HG03060 (cell line): ENCODE measurements at regions not wholly inside any gene's neighbourhood (a gene's known extent, or its start where the extent isn't known, plus 50 kb on each side); places are given as distances from the start of the nearest gene placed in this dataset.
"Not testable (repeated sequence)": the region's sequence is repeated elsewhere in the genome, so short reads cannot be mapped to it uniquely, and the experiment has no call there.

Experiments used
- ATAC-seq: cut with Tn5 transposase; IDR thresholded peaks from one replicate; pipeline ENCODE4 v1.9.1; 2021; ENCODE audit warnings: low read depth, moderate number of reproducible peaks; ENCODE audit not compliant: unreplicated experiment

GRCh38 chr5:124954784-124955183, 208.3 kb upstream of the ZNF608 start:
- ATAC-seq, result no peak

GRCh38 chr5:124956471-124957029, 210.1 kb upstream of the ZNF608 start:
- no peak for ATAC-seq

GRCh38 chr5:124957063-124957462, 210.6 kb upstream of the ZNF608 start:
- no peak for ATAC-seq

- ATAC-seq, result no peak
Observed at GRCh38 chr5:124960266-124960665, 213.8 kb upstream of the ZNF608 start.

GRCh38 chr5:124961521-124961920, 215.1 kb upstream of the ZNF608 start:
- no peak for ATAC-seq

- no peak for ATAC-seq
Observed at GRCh38 chr5:124962111-124962510, 215.7 kb upstream of the ZNF608 start.

GRCh38 chr5:124962735-124963134, 216.3 kb upstream of the ZNF608 start:
- ATAC-seq, result no peak

- no peak for ATAC-seq
Observed at GRCh38 chr5:124963236-124963919, 216.9 kb upstream of the ZNF608 start.

GRCh38 chr5:124966741-124967140, 220.3 kb upstream of the ZNF608 start:
- not testable (repeated sequence) for ATAC-seq

GRCh38 chr5:124970381-124970780, 223.9 kb upstream of the ZNF608 start:
- not testable (repeated sequence) for ATAC-seq

GRCh38 chr5:124972703-124973102, 226.3 kb upstream of the ZNF608 start:
- no peak for ATAC-seq

GRCh38 chr5:124973661-124974060, 227.2 kb upstream of the ZNF608 start:
- no peak for ATAC-seq

- no peak for ATAC-seq
Observed at GRCh38 chr5:124976086-124976485, 229.6 kb upstream of the ZNF608 start.

- no peak for ATAC-seq
Observed at GRCh38 chr5:124979251-124979650, 232.8 kb upstream of the ZNF608 start.

GRCh38 chr5:124980163-124980941, 233.9 kb upstream of the ZNF608 start:
- ATAC-seq, result peak; percentile 94

GRCh38 chr5:124981901-124982300, 235.5 kb upstream of the ZNF608 start:
- ATAC-seq, result no peak

GRCh38 chr5:124986170-124986569, 239.7 kb upstream of the ZNF608 start:
- ATAC-seq, result no peak

GRCh38 chr5:124986667-124987066, 240.2 kb upstream of the ZNF608 start:
- ATAC-seq, result no peak

- not testable (repeated sequence) for ATAC-seq
Observed at GRCh38 chr5:124987786-124988185, 241.3 kb upstream of the ZNF608 start.

- ATAC-seq, result no peak
Observed at GRCh38 chr5:124990723-124991122, 244.3 kb upstream of the ZNF608 start.

- ATAC-seq, result no peak
Observed at GRCh38 chr5:124995421-124995820, 249.0 kb upstream of the ZNF608 start.
